ENCODE measurements at regions not wholly inside any gene's neighbourhood (a gene's known extent, or its start where the extent isn't known, plus 50 kb on each side); places are given as distances from the start of the nearest gene placed in this dataset.
"Not testable (repeated sequence)": the region's sequence is repeated elsewhere in the genome, so short reads cannot be mapped to it uniquely, and the experiment has no call there.

DNA sequence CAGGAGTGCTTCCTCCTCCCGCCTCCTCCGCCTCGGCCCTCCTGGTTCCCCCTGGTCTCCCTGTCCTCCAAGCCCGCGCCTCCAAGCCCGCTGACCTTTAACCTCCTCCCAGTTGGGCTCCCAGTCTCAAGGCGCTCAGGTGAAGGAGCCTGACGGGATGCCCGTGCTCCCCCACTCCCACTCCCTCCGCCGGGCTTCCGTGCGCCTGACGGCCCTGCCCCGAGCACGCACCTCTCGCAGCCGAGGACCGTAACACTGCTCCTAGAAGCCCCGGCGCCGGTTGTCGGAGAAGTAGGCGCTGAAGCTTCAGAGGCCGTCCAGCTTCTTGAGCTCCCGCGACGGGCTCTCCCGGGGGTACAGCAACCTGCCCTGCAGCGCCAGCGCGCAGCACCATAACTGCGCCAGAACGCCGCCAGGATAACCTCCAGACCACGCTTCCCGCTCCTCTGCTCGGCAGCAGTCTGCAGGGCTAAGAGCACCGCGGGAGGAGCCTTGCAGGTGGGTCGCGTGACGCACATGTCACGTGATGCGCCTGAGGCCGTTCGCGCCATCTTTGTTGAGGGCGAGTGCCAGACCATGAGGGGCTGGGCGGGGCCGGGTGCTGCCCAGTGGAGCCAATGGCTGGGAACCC is 71.0 kb upstream of the ZNF479 start:
- H3K36me3 ChIP-seq (replicated peaks): no peaks in the 10 kb centered on the region
- DNase-seq: no peak
- TF ChIP-seq, protein P1, sequence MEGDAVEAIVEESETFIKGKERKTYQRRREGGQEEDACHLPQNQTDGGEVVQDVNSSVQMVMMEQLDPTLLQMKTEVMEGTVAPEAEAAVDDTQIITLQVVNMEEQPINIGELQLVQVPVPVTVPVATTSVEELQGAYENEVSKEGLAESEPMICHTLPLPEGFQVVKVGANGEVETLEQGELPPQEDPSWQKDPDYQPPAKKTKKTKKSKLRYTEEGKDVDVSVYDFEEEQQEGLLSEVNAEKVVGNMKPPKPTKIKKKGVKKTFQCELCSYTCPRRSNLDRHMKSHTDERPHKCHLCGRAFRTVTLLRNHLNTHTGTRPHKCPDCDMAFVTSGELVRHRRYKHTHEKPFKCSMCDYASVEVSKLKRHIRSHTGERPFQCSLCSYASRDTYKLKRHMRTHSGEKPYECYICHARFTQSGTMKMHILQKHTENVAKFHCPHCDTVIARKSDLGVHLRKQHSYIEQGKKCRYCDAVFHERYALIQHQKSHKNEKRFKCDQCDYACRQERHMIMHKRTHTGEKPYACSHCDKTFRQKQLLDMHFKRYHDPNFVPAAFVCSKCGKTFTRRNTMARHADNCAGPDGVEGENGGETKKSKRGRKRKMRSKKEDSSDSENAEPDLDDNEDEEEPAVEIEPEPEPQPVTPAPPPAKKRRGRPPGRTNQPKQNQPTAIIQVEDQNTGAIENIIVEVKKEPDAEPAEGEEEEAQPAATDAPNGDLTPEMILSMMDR (IDR thresholded peaks at IDR 0.05; ENCODE audit: low read depth, low read length, missing control alignments): no peak
- no peaks in the 10 kb centered on the region for H3K27me3 ChIP-seq (replicated peaks)
- H3K4me3 ChIP-seq (ENCODE audit: low read depth, low read length): no peak overlapping the region
- H3K27ac ChIP-seq: no peak overlapping the region
- in situ Hi-C loops (cut with HindIII; ENCODE audit: low pct_ligation_motif_present, low sequenced_read_pairs): no loop called here

GRCh38 chr7:57203858-57204257 is 71.6 kb upstream of the ZNF479 start:
- H3K27ac ChIP-seq; in situ Hi-C loops (cut with HindIII; ENCODE audit: low pct_ligation_motif_present, low sequenced_read_pairs); H3K27me3 ChIP-seq (replicated peaks); DNase-seq; H3K4me3 ChIP-seq (ENCODE audit: low read depth, low read length); H3K36me3 ChIP-seq (replicated peaks): not testable (repeated sequence)

GRCh38 chr7:57204411-57204811 is 72.2 kb upstream of the ZNF479 start:
- H3K36me3 ChIP-seq (replicated peaks): no peaks in the 10 kb centered on the region
- H3K27me3 ChIP-seq (replicated peaks): no peaks in the 10 kb centered on the region
- in situ Hi-C loops (cut with HindIII; ENCODE audit: low pct_ligation_motif_present, low sequenced_read_pairs): no loop called here
- no peak overlapping the region for H3K27ac ChIP-seq
- no peak overlapping the region for H3K4me3 ChIP-seq (ENCODE audit: low read depth, low read length)
- no peak for DNase-seq
- TF ChIP-seq, protein P1 (IDR thresholded peaks at IDR 0.05; ENCODE audit: low read depth, low read length, missing control alignments): no peak

DNA sequence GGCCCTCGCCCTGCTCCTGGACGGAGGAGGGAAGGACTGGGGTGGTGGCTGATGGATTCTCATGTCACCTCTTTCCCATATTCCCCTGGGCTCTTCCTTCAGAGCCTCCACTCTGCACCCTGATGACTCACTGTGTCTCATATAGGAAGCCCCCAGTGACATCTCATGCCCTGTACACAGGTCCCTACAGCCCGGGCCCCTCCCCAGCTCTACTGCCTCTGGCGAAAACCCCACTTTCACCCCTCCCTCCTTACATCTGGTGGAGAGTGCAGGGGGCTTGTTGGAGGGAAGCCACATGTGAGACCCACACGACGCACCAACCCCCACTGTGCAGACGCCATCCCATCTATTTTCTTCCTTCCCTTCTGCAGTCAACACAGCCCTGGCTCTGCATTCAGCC is 72.8 kb upstream of the ZNF479 start:
- Histone ChIP-seq H3K27ac (no peak overlapping the region), H3K27me3 (replicated peaks) (no peaks in the 10 kb centered on the region), H3K4me3 (ENCODE audit: low read depth, low read length) (no peak overlapping the region), H3K36me3 (replicated peaks) (no peaks in the 10 kb centered on the region)
- DNase-seq: no peak
- in situ Hi-C loops (cut with HindIII; ENCODE audit: low pct_ligation_motif_present, low sequenced_read_pairs): no loop called here
- TF ChIP-seq, protein P1 (IDR thresholded peaks at IDR 0.05; ENCODE audit: low read depth, low read length, missing control alignments): no peak

DNA sequence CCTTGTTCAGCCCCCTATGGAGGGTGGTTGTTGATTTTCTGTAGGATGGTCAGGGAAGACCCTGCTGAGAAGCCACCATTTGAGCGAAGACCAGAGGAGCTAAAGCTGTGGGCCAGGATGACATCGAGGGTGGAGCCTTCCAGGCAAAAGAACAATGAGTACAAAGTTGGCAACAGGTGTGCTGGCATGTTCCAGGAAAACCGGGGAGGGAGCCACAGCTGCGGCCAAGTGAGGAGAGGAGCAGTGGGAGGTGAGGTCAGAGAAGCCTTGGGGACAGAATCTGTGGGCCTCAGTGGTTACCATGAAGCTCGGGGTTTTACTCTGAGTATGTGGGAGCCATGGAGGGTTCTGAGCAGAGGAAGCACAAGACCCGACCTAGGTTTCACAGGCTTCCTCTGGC is 75.6 kb upstream of the ZNF479 start:
- Histone ChIP-seq H3K27me3 (replicated peaks) (no peaks in the 10 kb centered on the region), H3K4me3 (ENCODE audit: low read depth, low read length) (no peak overlapping the region), H3K27ac (no peak overlapping the region), H3K36me3 (replicated peaks) (no peaks in the 10 kb centered on the region)
- TF ChIP-seq, protein P1 (IDR thresholded peaks at IDR 0.05; ENCODE audit: low read depth, low read length, missing control alignments): no peak
- in situ Hi-C loops (cut with HindIII; ENCODE audit: low pct_ligation_motif_present, low sequenced_read_pairs): no loop called here
- no peak for DNase-seq

DNA sequence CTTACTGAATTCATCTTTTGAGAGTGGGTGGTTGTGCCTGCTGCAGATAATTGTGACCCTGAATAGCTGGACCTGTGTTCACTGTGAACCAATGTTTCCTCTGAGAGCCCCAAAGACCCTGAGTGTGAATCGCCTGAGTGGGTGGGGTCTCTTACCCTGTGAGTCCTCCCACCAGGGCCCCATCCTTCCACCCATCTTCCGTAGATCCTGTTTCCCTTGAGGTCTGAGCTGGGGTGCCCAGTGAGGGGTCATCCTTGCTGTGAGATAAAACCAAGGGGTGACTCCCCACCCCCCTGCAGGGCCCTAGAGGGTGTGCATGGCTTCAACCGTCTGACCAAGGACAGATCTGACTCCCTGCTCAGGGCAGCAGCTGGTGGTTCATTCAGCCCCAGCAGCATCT is 78.0 kb upstream of the ZNF479 start:
- Histone ChIP-seq H3K36me3 (replicated peaks) (no peaks in the 10 kb centered on the region), H3K27me3 (replicated peaks) (no peaks in the 10 kb centered on the region), H3K27ac (no peak overlapping the region), H3K4me3 (ENCODE audit: low read depth, low read length) (no peak overlapping the region)
- in situ Hi-C loops (cut with HindIII; ENCODE audit: low pct_ligation_motif_present, low sequenced_read_pairs): no loop called here
- TF ChIP-seq, protein P1 (IDR thresholded peaks at IDR 0.05; ENCODE audit: low read depth, low read length, missing control alignments): no peak
- no peak for DNase-seq
